Body of pancreas (tissue), 4 donors: ENCODE measurements at regions not wholly inside any gene's neighbourhood (a gene's known extent, or its start where the extent isn't known, plus 50 kb on each side); places are given as distances from the start of the nearest gene placed in this dataset.

Source experiments
- POLR2A ChIP-seq, 3 donors: fragments of 450-650 bp; IDR thresholded peaks; one replicate each; pipeline ENCODE4 v1.6.1; 2016; ENCODE audit warnings: antibody characterized with exemption in 3 of 3, mild to moderate bottlenecking in 2 of 3
- TF ChIP-seq, protein P1 (sequence below), 7 experiments: fragments of 450-650 bp in 4 of 7; fragments of 200-600 bp in 3 of 7; sonication (generic) in 3 of 7; IDR thresholded peaks; one replicate each; pipeline ENCODE4 v1.5.1; 2016 to 2019; ENCODE audit warnings: antibody characterized with exemption in 7 of 7

DNA sequence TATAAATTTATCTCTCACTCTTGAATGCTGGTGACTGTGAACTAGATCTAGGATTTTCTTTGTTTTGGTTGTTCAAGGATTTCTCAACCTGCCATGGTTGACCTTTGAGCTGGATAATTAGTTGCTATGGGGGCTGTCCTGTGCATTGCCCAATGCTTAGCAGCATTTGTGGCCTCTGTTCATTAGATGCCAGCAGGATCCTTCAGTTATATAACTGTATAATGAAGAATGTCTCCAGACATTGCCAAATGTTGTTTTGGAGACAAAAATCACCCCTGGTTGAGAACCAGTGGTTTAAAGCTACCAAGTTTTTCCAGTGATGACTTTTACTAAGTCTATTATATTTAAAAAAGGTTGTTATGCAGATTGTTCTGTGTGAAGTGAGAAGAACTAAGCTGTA is 147.9 kb upstream of the STXBP6 start:
- TF ChIP-seq, protein P1, sequence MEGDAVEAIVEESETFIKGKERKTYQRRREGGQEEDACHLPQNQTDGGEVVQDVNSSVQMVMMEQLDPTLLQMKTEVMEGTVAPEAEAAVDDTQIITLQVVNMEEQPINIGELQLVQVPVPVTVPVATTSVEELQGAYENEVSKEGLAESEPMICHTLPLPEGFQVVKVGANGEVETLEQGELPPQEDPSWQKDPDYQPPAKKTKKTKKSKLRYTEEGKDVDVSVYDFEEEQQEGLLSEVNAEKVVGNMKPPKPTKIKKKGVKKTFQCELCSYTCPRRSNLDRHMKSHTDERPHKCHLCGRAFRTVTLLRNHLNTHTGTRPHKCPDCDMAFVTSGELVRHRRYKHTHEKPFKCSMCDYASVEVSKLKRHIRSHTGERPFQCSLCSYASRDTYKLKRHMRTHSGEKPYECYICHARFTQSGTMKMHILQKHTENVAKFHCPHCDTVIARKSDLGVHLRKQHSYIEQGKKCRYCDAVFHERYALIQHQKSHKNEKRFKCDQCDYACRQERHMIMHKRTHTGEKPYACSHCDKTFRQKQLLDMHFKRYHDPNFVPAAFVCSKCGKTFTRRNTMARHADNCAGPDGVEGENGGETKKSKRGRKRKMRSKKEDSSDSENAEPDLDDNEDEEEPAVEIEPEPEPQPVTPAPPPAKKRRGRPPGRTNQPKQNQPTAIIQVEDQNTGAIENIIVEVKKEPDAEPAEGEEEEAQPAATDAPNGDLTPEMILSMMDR (IDR thresholded peaks at IDR 0.05) = no peak
- TF ChIP-seq POLR2A (IDR thresholded peaks at IDR 0.05) = no peak
